DMS 273 (cell line): ENCODE measurements at regions not wholly inside any gene's neighbourhood (a gene's known extent, or its start where the extent isn't known, plus 50 kb on each side); places are given as distances from the start of the nearest gene placed in this dataset.

Source experiments
- DNase-seq: peaks from one replicate; lab custom pipeline; 2025; ENCODE audit not compliant: unreplicated experiment; lab: John Stamatoyannopoulos, UW

DNA sequence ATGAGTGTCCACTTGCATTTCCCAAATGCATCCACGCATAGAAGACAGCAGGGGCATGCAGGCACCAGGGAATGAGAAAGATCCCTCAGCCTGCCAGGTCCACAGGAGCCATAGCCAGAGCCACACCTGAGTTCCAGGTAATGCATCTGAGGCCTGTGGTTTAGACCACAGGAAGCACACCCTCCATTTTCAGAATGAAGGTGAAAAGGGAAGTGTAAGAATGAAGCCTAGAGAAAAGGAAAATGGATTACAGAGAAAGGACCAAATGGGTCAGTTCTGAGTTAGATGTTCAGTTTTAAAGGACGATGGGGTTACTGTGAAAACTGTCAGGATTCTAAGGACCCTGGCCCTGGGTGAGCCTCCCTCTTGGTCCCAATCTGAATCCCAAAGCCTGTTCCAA is 1283.2 kb downstream of the TMEM121 start:
- no peak for DNase-seq

- peak; percentile 29 for DNase-seq
Observed at GRCh38 chr14:106810168-106810567, 1283.8 kb downstream of the TMEM121 start.

- DNase-seq, result no peak
Observed at GRCh38 chr14:106811162-106811561, 1284.8 kb downstream of the TMEM121 start.

DNA sequence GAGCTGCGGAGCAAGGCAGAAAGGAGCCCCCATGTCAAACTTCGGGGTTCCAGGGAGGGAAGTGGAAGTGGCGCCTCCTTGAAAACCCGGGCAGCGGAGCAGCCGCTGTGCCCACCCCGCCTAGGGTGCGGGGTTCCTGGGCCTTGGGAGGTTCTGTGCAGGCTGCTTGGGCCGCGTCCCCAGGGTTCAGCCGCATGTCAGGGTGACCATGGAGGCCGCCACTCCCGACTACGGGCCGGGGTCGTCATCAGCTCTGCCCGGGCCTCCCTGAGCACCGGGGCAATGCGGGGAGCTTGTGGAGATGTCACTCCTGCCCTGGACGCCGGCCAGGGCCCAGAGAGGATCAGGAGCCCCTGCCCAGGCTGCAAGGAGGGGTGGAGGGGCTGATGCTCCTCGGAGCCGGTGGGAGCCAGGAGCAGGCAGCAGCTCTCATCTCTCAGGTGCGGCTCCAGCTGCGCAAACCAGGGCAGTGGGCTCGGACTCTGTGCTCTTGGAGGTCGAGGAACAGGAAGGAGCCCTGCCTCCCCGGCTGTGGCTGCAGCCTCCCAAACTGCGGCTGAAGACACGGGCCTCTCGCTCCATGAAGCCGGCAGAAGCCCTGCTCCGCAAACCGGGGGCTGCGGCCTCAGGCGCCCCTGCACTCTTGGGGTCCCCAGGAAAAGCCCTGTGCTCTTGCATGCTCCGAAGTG is 1286.5 kb downstream of the TMEM121 start:
- DNase-seq, result no peak

DNA sequence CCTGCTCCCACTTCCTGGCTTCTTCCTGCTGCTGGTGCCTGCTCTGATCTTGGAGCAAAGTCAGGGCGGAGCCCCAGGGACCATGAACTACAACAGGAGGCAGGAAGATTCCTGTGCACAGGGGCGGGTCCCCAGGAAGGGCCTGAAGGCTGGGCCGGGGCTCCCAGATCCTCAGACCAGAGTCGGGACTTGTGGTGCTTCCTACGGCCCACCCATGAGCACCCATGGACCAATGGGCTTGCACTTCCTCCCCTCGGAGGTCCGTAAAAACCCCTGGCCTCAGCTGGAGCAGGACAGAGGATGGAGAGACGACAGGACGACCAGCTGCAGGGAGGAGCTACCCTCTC is 1287.1 kb downstream of the TMEM121 start:
- DNase-seq, result no peak

DNA sequence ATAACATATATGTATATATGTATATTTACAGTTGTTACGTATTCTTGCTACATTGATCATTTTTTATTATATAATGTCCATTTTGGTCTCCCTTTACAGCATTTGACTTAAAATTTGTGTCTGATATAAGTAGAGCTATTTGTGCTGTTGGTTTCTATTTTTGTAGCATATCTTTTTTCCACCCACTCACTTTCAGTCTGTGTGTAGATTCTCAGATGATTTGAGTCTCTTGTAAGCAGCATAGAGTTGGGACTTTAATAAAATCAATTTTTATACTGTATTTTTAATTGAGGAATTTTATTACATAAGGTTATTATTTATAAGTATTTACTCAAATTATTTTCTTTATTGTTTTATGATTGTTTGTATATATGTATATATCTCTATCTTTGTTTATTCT is 1293.7 kb downstream of the TMEM121 start:
- DNase-seq, result no peak

GRCh38 chr14:106821119-106821518 is 1294.7 kb downstream of the TMEM121 start:
- no peak for DNase-seq

- no peak for DNase-seq
Observed at GRCh38 chr14:106822905-106823304, 1296.5 kb downstream of the TMEM121 start.

GRCh38 chr14:106823552-106823951 is 1297.2 kb downstream of the TMEM121 start:
- DNase-seq, result no peak

- no peak for DNase-seq
Observed at GRCh38 chr14:106826833-106827369, 1300.5 kb downstream of the TMEM121 start.

GRCh38 chr14:106831322-106831720 is 1304.9 kb downstream of the TMEM121 start:
- peak; percentile 65 for DNase-seq

- DNase-seq, result no peak
Observed at GRCh38 chr14:106837870-106838269, 1311.5 kb downstream of the TMEM121 start.

GRCh38 chr14:106838991-106839769 is 1312.8 kb downstream of the TMEM121 start:
- DNase-seq, result no peak

DNA sequence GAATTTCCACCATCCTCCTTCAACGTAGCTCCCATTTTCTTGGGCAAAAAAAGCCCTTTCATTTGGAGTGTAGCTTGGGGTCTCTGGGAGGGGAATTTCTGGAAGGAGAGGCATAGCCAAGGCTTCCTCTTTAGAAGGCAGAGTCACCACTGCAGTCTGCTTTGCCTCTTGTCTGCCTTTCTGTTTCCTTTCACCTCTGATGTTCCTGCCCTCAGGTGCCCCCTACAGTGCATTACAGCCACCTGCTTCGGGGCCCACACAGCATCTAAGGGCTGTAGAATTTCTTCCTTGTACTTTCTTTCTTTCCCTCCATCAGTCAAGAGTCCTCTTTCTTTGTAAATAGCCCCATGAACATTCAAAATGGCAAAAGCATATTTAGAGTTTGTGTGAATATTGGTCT is 1313.9 kb downstream of the TMEM121 start:
- DNase-seq, result no peak

GRCh38 chr14:106840991-106841390 is 1314.6 kb downstream of the TMEM121 start:
- DNase-seq, result no peak

- no peak for DNase-seq
Observed at GRCh38 chr14:106841701-106842100, 1315.3 kb downstream of the TMEM121 start.

- peak; percentile 7 for DNase-seq
Observed at GRCh38 chr14:106842687-106843086, 1316.3 kb downstream of the TMEM121 start.

DNA sequence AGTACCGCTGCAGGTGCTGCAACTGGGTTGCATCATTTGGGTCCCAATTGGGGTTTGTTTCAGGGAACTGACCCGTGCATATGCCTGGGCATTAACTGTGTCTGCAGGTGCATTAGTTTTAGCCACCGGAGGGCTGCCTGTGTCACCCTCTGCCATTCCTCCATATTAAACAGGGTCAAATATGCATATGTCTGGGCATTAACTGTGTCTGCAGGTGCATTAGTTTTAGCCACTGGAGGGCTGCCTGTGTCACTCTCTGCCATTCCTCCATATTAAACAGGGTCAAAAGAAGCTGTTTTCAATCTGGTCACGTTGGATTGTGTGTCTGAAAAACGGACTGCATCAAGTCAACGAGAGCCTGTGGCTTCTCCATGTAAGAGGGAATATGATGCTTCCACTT is 1317.0 kb downstream of the TMEM121 start:
- no peak for DNase-seq

DNA sequence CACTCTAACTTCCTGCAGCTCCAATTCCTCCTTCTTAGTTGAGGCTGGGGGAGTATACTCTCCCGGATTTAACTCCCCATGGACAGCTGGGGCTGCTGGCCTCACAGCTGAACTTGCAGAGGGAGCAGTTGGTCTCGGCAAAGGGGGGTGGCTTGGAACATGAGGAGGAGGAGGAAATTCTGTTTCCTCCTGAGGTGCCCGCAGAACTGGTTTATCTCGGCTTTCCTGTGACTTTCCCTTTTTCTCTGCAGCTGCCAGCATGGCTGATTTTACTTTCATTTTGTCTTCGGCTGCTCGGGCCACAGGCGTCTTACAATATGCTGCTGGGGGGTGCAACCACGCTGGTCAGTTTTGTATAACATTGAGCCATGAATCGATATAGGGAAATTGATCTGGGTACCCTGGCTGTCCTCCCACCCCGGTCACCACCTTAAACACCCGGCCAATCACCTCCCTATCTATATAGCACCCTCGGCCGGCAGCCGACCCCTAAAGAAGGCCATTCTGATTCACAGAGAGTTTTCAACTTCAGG is 1317.6 kb downstream of the TMEM121 start:
- DNase-seq, result peak; percentile 27

- peak; percentile 37 for DNase-seq
Observed at GRCh38 chr14:106844608-106845285, 1318.4 kb downstream of the TMEM121 start.

DNA sequence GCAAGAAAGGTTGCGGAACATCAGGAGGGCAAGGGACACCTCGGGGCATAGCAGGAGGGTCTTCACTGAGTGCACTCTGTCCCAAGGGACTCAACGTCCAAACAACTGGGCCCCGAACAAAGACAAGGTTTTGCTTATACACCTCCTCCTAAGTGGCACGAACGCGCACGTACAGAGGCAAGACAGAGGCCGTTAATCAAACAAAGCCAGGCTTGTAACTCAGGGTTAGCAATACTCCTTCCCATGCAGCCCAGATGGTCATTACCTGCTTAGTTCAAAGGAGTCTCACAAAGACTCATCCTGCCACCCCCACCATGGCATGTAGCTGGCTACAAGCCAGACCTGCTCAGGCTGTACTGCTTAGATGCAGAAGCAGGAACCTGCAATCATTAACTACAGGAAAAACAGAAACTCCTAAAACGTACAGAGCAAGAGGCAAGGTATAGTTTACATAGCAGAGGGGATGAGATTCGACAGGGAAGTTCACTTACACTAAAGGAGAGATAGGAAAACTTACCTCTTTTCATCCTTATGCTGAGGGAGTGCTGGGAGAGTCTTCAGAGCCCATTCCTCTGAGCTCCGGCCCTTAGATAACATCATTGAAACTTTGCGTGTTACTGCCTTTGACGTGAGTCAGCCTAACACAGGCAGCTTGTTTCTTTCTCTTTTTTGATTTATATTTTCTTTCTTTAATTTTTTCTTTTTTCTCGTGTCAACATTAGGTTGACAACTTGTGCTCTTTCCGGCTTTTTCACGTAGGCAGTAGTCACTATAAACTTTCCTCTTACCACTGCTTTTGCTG is 1319.1 kb downstream of the TMEM121 start:
- peak; percentile 34 for DNase-seq
